ENCODE measurements at regions not wholly inside any gene's neighbourhood (a gene's known extent, or its start where the extent isn't known, plus 50 kb on each side); places are given as distances from the start of the nearest gene placed in this dataset.

GRCh38 chrX:14356401-14356800 is 172.9 kb upstream of the GLRA2 start:
- H4K20me1 ChIP-seq (replicated peaks; ENCODE audit: control insufficient read depth, insufficient read depth, low read length), result no peaks in the 10 kb centered on the region
- DNase-seq (ENCODE audit: extremely low read depth in 1 of 4, low spot score in 3 of 4) (no peak), FAIRE-seq (no peak), ATAC-seq (no peak)
- no peaks in the 10 kb centered on the region for H3K9me1 ChIP-seq (ENCODE audit: control insufficient read depth, insufficient read depth, low read length)
- no peak overlapping the region for H2AFZ ChIP-seq (ENCODE audit: low read depth, low read length)
- no TSS peak for BruUV-seq (replicated peaks)
- POLR2A ChIA-PET, result no interaction called here
- CTCF ChIA-PET (ENCODE audit: low intra/inter-chr PET ratio), result no interaction called here
- no peaks in the 10 kb centered on the region for H3K79me2 ChIP-seq (ENCODE audit: control insufficient read depth, insufficient read depth, low read length)
- no peak overlapping the region for H3K4me2 ChIP-seq (ENCODE audit: insufficient read depth, low read length)
- no peak overlapping the region for H3K9ac ChIP-seq (ENCODE audit: insufficient read depth in 1 of 2, low read depth in 2 of 2, low read length in 2 of 2)
- 0% methylated on average over 1 of the region's 1 CpG for WGBS (ENCODE audit: insufficient coverage, low coverage, missing lambda C conversion rate)
- no peaks in the 10 kb centered on the region for H3K27me3 ChIP-seq (ENCODE audit: control insufficient read depth in 2 of 2, insufficient read depth in 2 of 2, low read length in 2 of 2)
- H3K4me3 ChIP-seq, result no peak overlapping the region
- H3K9me3 ChIP-seq (replicated peaks; ENCODE audit: control insufficient read depth, insufficient read depth, low read depth, low read length), result no peaks in the 10 kb centered on the region
- in situ Hi-C loops (cut with MboI) (no loop called here), intact Hi-C loops (cut with micrococcal nuclease) (no loop called here)
- no peaks in the 10 kb centered on the region for H3K4me1 ChIP-seq (replicated peaks in 1 of 2; ENCODE audit: control insufficient read depth in 2 of 2, insufficient read depth in 2 of 2, low read length in 2 of 2)
- no peaks in the 10 kb centered on the region for H3K36me3 ChIP-seq (ENCODE audit: control insufficient read depth, insufficient read depth, low read length)
- TF ChIP-seq RFX7 (CRISPR knock-in tag; IDR thresholded peaks at IDR 0.05) (no peak), TBP (optimal IDR thresholded peaks at IDR 0.05; ENCODE audit: low read depth, low read length) (no peak), PML (IDR thresholded peaks at IDR 0.05; ENCODE audit: low read length) (no peak), SFPQ (IDR thresholded peaks at IDR 0.05; ENCODE audit: low read depth, low read length) (no peak), ZFPM2 (CRISPR knock-in tag; IDR thresholded peaks at IDR 0.05) (no peak)
- no peak overlapping the region for H3K27ac ChIP-seq (ENCODE audit: extremely low read depth, low read depth, low read length)

DNA sequence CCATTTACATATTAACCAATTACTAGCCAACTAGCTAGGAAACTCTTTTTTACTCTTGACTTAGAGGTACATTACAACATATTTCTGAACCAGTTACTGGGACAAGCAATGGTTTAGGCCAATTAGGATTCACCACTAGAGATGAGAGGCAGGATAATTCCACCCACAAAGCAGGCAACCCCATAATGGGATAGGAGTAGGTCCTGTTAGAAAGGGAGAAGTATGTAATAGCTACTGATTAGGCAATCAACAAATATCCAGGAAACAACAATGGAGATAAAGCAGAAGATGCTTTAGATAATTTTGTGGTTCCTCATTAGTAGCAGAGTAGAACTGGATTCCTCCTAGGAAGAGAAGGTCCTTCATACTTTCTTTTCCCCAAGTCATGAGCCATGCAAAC is 173.8 kb upstream of the GLRA2 start:
- FAIRE-seq (no peak), DNase-seq (ENCODE audit: extremely low read depth in 1 of 4, low spot score in 3 of 4) (no peak), ATAC-seq (no peak)
- Histone ChIP-seq H3K79me2 (ENCODE audit: control insufficient read depth, insufficient read depth, low read length) (no peaks in the 10 kb centered on the region), H3K9ac (ENCODE audit: insufficient read depth in 1 of 2, low read depth in 2 of 2, low read length in 2 of 2) (no peak overlapping the region), H3K9me1 (ENCODE audit: control insufficient read depth, insufficient read depth, low read length) (no peaks in the 10 kb centered on the region), H3K9me3 (replicated peaks; ENCODE audit: control insufficient read depth, insufficient read depth, low read depth, low read length) (no peaks in the 10 kb centered on the region), H3K27ac (ENCODE audit: extremely low read depth, low read depth, low read length) (no peak overlapping the region), H3K27me3 (ENCODE audit: control insufficient read depth in 2 of 2, insufficient read depth in 2 of 2, low read length in 2 of 2) (no peaks in the 10 kb centered on the region), H3K36me3 (ENCODE audit: control insufficient read depth, insufficient read depth, low read length) (no peaks in the 10 kb centered on the region), H3K4me1 (replicated peaks in 1 of 2; ENCODE audit: control insufficient read depth in 2 of 2, insufficient read depth in 2 of 2, low read length in 2 of 2) (no peaks in the 10 kb centered on the region), H3K4me2 (ENCODE audit: insufficient read depth, low read length) (no peak overlapping the region), H2AFZ (ENCODE audit: low read depth, low read length) (no peak overlapping the region), H3K4me3 (no peak overlapping the region), H4K20me1 (replicated peaks; ENCODE audit: control insufficient read depth, insufficient read depth, low read length) (no peaks in the 10 kb centered on the region)
- in situ Hi-C loops (cut with MboI) (no loop called here), intact Hi-C loops (cut with micrococcal nuclease) (no loop called here)
- no TSS peak for BruUV-seq (replicated peaks)
- POLR2A ChIA-PET, result no interaction called here
- no peak for TF ChIP-seq ZBTB8A (IDR thresholded peaks at IDR 0.05; ENCODE audit: partially characterized antibody)
- TF ChIP-seq TRIM24 (IDR thresholded peaks at IDR 0.05), result no peak
- TF ChIP-seq ZNF24 (IDR thresholded peaks at IDR 0.05), result no peak
- TF ChIP-seq, protein P1, sequence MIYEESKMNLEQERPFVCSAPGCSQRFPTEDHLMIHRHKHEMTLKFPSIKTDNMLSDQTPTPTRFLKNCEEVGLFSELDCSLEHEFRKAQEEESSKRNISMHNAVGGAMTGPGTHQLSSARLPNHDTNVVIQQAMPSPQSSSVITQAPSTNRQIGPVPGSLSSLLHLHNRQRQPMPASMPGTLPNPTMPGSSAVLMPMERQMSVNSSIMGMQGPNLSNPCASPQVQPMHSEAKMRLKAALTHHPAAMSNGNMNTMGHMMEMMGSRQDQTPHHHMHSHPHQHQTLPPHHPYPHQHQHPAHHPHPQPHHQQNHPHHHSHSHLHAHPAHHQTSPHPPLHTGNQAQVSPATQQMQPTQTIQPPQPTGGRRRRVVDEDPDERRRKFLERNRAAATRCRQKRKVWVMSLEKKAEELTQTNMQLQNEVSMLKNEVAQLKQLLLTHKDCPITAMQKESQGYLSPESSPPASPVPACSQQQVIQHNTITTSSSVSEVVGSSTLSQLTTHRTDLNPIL (CRISPR knock-in tag; IDR thresholded peaks at IDR 0.05), result no peak
- no peak for TF ChIP-seq ETV5 (CRISPR knock-in tag; IDR thresholded peaks at IDR 0.05; ENCODE audit: low read depth)
- CTCF ChIA-PET (ENCODE audit: low intra/inter-chr PET ratio), result no interaction called here
